Breast epithelium (tissue), 4 donors: ENCODE measurements at regions not wholly inside any gene's neighbourhood (a gene's known extent, or its start where the extent isn't known, plus 50 kb on each side); places are given as distances from the start of the nearest gene placed in this dataset.

Experiments
- DNase-seq, 2 donors: peaks; one replicate each; pipeline ENCODE4 v3.0.0-alpha.2; 2019; ENCODE audit warnings: low spot score in 2 of 2
- H3K27ac ChIP-seq, 2 donors: fragments of 200-600 bp; sonication (generic) in 1 of 2; one replicate each; pipeline ENCODE4 v1.5.1; 2016 to 2019; ENCODE audit warnings: mild to moderate bottlenecking in 1 of 2
- H3K27me3 ChIP-seq, 2 donors: fragments of 200-600 bp; sonication (generic) in 1 of 2; one replicate each; pipeline versions ENCODE4 v1.5.1 to v1.6.0; 2017 to 2019; ENCODE audit warnings: control low read depth in 1 of 2, mild to moderate bottlenecking in 1 of 2
- H3K36me3 ChIP-seq: fragments of 200-600 bp; one replicate; pipeline ENCODE4 v1.5.1; 2019
- H3K4me1 ChIP-seq, 2 donors: fragments of 200-600 bp; sonication (generic); one replicate each; pipeline ENCODE4 v1.5.1; 2016 to 2019; ENCODE audit warnings: control low read depth in 1 of 2
- H3K4me3 ChIP-seq, 3 donors: fragments of 200-600 bp; sonication (generic); 1 replicate in 2 of 3; 2 replicates in 1 of 3; pipeline ENCODE4 v1.5.1; 2016 to 2019; ENCODE audit warnings: mild to moderate bottlenecking in 3 of 3, moderate library complexity in 2 of 3
- H3K9me3 ChIP-seq, 2 donors: fragments of 200-600 bp; sonication (generic) in 1 of 2; one replicate each; pipeline ENCODE4 v1.5.1; 2016 to 2019; ENCODE audit warnings: control low read depth in 1 of 2
- POLR2A ChIP-seq: fragments of 450-650 bp; IDR thresholded peaks from one replicate; pipeline ENCODE4 v1.6.1; 2016; ENCODE audit warnings: antibody characterized with exemption, mild to moderate bottlenecking, moderate library complexity
- POLR2AphosphoS5 ChIP-seq, 3 donors: sonication (generic); formaldehyde crosslinking; IDR thresholded peaks; one replicate each; pipeline ENCODE4 v1.6.1; 2017; ENCODE audit warnings: antibody characterized with exemption in 3 of 3
- intact Hi-C: fragments of 100-400 bp; cut with DNase I; formaldehyde crosslinking; loops from one replicate; pipeline ENCODE4 v1.15.1; 2023; ENCODE audit warnings: low total_unique reads
- TF ChIP-seq, protein P1 (sequence below), 3 donors: fragments of 450-650 bp; IDR thresholded peaks; one replicate each; pipeline ENCODE4 v1.5.1; 2016 to 2017; ENCODE audit warnings: antibody characterized with exemption in 3 of 3, mild to moderate bottlenecking in 3 of 3, moderate library complexity in 3 of 3

DNA sequence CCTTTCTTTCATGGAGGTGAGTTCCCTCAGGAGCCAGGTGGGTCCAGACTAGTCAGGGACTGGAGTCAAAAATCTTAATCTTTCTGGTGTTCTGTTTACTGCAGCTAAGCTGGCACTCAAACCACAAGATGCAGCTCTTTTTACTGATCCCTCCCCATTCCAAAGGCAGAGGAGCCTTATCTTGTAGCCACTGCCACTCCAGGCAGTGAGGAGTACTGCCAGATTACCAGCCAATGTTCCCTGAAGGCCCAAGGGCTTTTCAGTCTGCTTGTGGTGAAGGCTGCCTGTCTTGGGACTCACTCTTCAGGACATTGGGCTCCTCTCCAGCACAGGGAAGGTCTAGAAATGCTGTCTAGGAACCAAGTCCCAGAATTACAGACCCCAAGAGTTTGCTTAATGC is 490.4 kb upstream of the ADGRB3 start:
- Histone ChIP-seq H3K4me1 (no peaks in the 10 kb centered on the region), H3K27ac (no peak overlapping the region), H3K36me3 (no peaks in the 10 kb centered on the region), H3K4me3 (no peak overlapping the region), H3K27me3 (no peaks in the 10 kb centered on the region), H3K9me3 (no peaks in the 10 kb centered on the region)
- DNase-seq: no peak
- intact Hi-C loops: no loop called here
- TF ChIP-seq POLR2AphosphoS5 (IDR thresholded peaks at IDR 0.05): no peak
- no peak for TF ChIP-seq POLR2A
- TF ChIP-seq, protein P1, sequence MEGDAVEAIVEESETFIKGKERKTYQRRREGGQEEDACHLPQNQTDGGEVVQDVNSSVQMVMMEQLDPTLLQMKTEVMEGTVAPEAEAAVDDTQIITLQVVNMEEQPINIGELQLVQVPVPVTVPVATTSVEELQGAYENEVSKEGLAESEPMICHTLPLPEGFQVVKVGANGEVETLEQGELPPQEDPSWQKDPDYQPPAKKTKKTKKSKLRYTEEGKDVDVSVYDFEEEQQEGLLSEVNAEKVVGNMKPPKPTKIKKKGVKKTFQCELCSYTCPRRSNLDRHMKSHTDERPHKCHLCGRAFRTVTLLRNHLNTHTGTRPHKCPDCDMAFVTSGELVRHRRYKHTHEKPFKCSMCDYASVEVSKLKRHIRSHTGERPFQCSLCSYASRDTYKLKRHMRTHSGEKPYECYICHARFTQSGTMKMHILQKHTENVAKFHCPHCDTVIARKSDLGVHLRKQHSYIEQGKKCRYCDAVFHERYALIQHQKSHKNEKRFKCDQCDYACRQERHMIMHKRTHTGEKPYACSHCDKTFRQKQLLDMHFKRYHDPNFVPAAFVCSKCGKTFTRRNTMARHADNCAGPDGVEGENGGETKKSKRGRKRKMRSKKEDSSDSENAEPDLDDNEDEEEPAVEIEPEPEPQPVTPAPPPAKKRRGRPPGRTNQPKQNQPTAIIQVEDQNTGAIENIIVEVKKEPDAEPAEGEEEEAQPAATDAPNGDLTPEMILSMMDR (IDR thresholded peaks at IDR 0.05): no peak

DNA sequence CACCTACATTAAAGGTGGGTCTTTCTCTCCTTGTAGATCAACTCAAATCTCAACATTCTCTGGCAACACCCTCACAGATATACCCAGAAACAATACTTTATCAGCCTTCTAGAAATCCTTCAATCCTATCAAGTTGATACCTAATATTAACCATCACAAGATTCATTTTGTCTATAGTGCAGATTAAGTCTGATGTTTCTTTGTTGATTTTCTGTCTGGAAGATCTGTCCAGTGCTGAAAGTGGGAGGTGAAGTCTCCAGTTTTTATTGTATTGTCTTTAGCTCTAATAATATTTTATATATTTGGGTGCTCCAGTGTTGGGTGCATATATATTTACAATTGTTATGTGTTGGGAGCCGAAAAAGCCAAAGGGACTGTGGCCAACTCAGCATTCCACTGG is 493.9 kb upstream of the ADGRB3 start:
- DNase-seq: no peak
- Histone ChIP-seq H3K36me3 (no peaks in the 10 kb centered on the region), H3K4me1 (no peaks in the 10 kb centered on the region), H3K4me3 (no peak overlapping the region), H3K27ac (no peak overlapping the region), H3K9me3 (no peaks in the 10 kb centered on the region), H3K27me3 (no peaks in the 10 kb centered on the region)
- intact Hi-C loops: no loop called here
- TF ChIP-seq, protein P1 (IDR thresholded peaks at IDR 0.05): no peak
- TF ChIP-seq POLR2A: no peak

DNA sequence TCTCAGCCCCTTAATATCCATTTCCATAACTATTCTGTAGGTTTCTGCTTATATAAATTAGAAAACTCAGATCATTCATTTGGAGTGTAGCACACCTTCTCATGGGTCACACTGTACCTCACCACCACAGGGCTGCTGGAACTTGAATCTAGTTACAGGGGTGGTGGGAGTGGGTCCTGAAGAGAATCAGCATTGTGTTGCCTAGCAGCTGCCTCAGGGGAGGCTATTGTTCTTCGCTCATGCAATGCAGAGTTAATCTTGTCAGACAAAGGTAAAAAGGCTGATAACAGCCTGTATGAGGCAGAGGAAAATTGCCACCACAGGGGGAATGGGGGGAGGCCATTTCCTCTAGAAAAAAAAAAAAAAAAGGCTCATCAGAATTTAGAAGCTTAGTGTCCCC is 496.0 kb upstream of the ADGRB3 start:
- DNase-seq: no peak

GRCh38 chr6:68134796-68135195 is 500.3 kb upstream of the ADGRB3 start:
- Histone ChIP-seq H3K27ac (no peak overlapping the region), H3K36me3 (no peaks in the 10 kb centered on the region), H3K4me3 (no peak overlapping the region), H3K9me3 (no peaks in the 10 kb centered on the region), H3K27me3 (no peaks in the 10 kb centered on the region), H3K4me1 (no peaks in the 10 kb centered on the region)
- DNase-seq: no peak
- TF ChIP-seq, protein P1 (IDR thresholded peaks at IDR 0.05): no peak
- TF ChIP-seq POLR2A (no peak), POLR2AphosphoS5 (IDR thresholded peaks at IDR 0.05) (no peak)
- intact Hi-C loops: no loop called here

More for the DNA sequence above, 496.0 kb upstream of the ADGRB3 start:
- no peaks in the 10 kb centered on the region for H3K36me3 ChIP-seq
- H3K27me3 ChIP-seq: no peaks in the 10 kb centered on the region
- no peak for TF ChIP-seq POLR2AphosphoS5 (IDR thresholded peaks at IDR 0.05)
- TF ChIP-seq, protein P1 (IDR thresholded peaks at IDR 0.05): no peak
- no peak for TF ChIP-seq POLR2A
- intact Hi-C loops: no loop called here
- no peaks in the 10 kb centered on the region for H3K9me3 ChIP-seq
- H3K4me1 ChIP-seq: no peaks in the 10 kb centered on the region
- no peak overlapping the region for H3K27ac ChIP-seq
- H3K4me3 ChIP-seq: no peak overlapping the region

GRCh38 chr6:68128211-68128610 is 506.9 kb upstream of the ADGRB3 start:
- no peak for TF ChIP-seq POLR2A
- TF ChIP-seq, protein P1 (IDR thresholded peaks at IDR 0.05): no peak
- no peak for TF ChIP-seq POLR2AphosphoS5 (IDR thresholded peaks at IDR 0.05)
- DNase-seq: no peak
- H3K9me3 ChIP-seq: no peaks in the 10 kb centered on the region
- no peaks in the 10 kb centered on the region for H3K27me3 ChIP-seq
- no peak overlapping the region for H3K4me3 ChIP-seq
- intact Hi-C loops: no loop called here
- no peaks in the 10 kb centered on the region for H3K36me3 ChIP-seq
- no peak overlapping the region for H3K27ac ChIP-seq
- H3K4me1 ChIP-seq: no peaks in the 10 kb centered on the region
